HG03139 (cell line): ENCODE measurements at regions not wholly inside any gene's neighbourhood (a gene's known extent, or its start where the extent isn't known, plus 50 kb on each side); places are given as distances from the start of the nearest gene placed in this dataset.

ENCODE experiments used
- ATAC-seq: cut with Tn5 transposase; IDR thresholded peaks from one replicate; pipeline ENCODE4 v1.9.1; 2021; ENCODE audit not compliant: unreplicated experiment

- ATAC-seq = no peak
Measured at GRCh38 chr11:19595840-19596751, 116.5 kb upstream of the NAV2 start.

- no peak for ATAC-seq
Measured at GRCh38 chr11:19595499-19595839, 117.2 kb upstream of the NAV2 start.

GRCh38 chr11:19594326-19594725 is 118.3 kb upstream of the NAV2 start:
- ATAC-seq = no peak

- ATAC-seq = no peak
Measured at GRCh38 chr11:19592842-19593241, 119.8 kb upstream of the NAV2 start.

GRCh38 chr11:19589567-19590260 is 122.9 kb upstream of the NAV2 start:
- no peak for ATAC-seq

- no peak for ATAC-seq
Measured at GRCh38 chr11:19587979-19588378, 124.7 kb upstream of the NAV2 start.

- no peak for ATAC-seq
Measured at GRCh38 chr11:19580646-19581045, 132.0 kb upstream of the NAV2 start.

- ATAC-seq = no peak
Measured at GRCh38 chr11:19579957-19580356, 132.7 kb upstream of the NAV2 start.

GRCh38 chr11:19578871-19579270 is 133.8 kb upstream of the NAV2 start:
- no peak for ATAC-seq

- no peak for ATAC-seq
Measured at GRCh38 chr11:19577976-19578619, 134.5 kb upstream of the NAV2 start.

GRCh38 chr11:19577391-19577975 is 135.2 kb upstream of the NAV2 start:
- no peak for ATAC-seq

GRCh38 chr11:19576903-19577302 is 135.7 kb upstream of the NAV2 start:
- ATAC-seq = no peak

GRCh38 chr11:19576054-19576453 is 136.6 kb upstream of the NAV2 start:
- ATAC-seq = no peak

GRCh38 chr11:19574916-19575315 is 137.7 kb upstream of the NAV2 start:
- no peak for ATAC-seq

- ATAC-seq = no peak
Measured at GRCh38 chr11:19573666-19574065, 139.0 kb upstream of the NAV2 start.

GRCh38 chr11:19571906-19572305 is 140.7 kb upstream of the NAV2 start:
- ATAC-seq = no peak

- no peak for ATAC-seq
Measured at GRCh38 chr11:19570889-19571288, 141.7 kb upstream of the NAV2 start.

GRCh38 chr11:19567996-19568395 is 144.6 kb upstream of the NAV2 start:
- no peak for ATAC-seq

GRCh38 chr11:19566583-19567379 is 145.9 kb upstream of the NAV2 start:
- ATAC-seq = no peak

GRCh38 chr11:19565639-19566038 is 147.0 kb upstream of the NAV2 start:
- no peak for ATAC-seq

GRCh38 chr11:19562156-19562555 is 150.5 kb upstream of the NAV2 start:
- no peak for ATAC-seq
